ENCODE measurements at regions not wholly inside any gene's neighbourhood (a gene's known extent, or its start where the extent isn't known, plus 50 kb on each side); places are given as distances from the start of the nearest gene placed in this dataset.

DNA sequence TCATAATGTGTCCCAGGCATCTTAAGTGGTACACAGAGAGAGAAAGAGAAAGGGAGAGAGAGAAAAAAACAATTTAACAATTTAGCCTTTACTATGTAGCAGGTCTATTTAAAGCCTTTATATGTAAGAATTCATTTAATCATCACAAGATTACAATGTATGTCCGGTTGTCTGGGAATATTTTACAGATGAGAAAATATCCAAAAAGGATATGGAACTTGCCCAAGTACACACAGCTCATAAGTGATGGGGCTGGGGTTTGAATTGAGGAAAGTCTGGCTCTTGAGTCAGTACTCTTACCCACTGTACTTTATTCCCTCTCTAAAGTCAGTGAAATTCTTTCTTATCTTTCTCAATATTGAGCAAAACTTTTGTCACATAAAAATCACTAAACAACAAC is 104.6 kb downstream of the LYPLAL1 start:
- no peak for DNase-seq (ENCODE audit: extremely low read depth, low read depth)
- H3K4me3 ChIP-seq (replicated peaks; ENCODE audit: low read depth, low read length), result no peak overlapping the region
- TF ChIP-seq, protein P1, sequence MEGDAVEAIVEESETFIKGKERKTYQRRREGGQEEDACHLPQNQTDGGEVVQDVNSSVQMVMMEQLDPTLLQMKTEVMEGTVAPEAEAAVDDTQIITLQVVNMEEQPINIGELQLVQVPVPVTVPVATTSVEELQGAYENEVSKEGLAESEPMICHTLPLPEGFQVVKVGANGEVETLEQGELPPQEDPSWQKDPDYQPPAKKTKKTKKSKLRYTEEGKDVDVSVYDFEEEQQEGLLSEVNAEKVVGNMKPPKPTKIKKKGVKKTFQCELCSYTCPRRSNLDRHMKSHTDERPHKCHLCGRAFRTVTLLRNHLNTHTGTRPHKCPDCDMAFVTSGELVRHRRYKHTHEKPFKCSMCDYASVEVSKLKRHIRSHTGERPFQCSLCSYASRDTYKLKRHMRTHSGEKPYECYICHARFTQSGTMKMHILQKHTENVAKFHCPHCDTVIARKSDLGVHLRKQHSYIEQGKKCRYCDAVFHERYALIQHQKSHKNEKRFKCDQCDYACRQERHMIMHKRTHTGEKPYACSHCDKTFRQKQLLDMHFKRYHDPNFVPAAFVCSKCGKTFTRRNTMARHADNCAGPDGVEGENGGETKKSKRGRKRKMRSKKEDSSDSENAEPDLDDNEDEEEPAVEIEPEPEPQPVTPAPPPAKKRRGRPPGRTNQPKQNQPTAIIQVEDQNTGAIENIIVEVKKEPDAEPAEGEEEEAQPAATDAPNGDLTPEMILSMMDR (IDR thresholded peaks at IDR 0.05; ENCODE audit: low read depth, low read length, missing control alignments), result no peak

DNA sequence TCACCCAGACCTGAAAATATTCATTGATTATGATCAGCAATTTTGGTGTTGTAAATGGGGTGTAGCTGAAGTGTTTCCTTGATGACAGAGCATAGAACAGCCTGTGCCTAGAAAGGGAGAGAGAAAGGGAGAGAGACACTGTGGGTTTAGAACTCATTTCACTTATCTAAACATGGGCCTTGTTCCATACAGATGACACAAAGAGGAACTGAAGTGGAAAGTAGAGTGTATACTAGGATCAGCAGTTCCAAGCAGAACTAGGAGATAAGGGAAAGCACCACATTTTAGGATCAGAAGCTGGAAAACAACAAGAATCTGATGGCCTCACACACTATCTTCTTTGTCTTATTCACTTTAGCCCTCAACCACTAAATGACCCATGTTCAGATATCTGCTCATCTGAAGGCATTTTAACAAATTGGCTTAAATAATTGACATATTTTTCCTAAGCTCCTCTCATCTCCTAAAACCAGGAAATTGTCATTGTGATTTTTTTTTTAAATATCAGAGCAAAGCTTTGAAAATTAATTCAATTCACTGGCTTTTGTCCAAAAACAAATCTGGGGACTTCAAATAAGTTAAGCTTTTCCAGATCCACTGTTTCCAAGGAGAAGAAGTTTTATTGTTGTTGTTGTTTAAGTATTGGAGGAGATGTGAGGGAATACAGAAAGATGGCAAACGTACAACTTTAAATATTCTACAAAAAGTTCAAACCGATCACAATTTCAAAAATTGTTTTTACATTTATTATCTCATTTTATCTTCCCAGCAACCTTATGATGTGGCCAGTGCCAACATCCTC is 103.8 kb downstream of the LYPLAL1 start:
- no peak overlapping the region for H3K4me3 ChIP-seq (replicated peaks; ENCODE audit: low read depth, low read length)
- DNase-seq (ENCODE audit: extremely low read depth, low read depth), result no peak
- TF ChIP-seq, protein P1 (IDR thresholded peaks at IDR 0.05; ENCODE audit: low read depth, low read length, missing control alignments), result no peak

DNA sequence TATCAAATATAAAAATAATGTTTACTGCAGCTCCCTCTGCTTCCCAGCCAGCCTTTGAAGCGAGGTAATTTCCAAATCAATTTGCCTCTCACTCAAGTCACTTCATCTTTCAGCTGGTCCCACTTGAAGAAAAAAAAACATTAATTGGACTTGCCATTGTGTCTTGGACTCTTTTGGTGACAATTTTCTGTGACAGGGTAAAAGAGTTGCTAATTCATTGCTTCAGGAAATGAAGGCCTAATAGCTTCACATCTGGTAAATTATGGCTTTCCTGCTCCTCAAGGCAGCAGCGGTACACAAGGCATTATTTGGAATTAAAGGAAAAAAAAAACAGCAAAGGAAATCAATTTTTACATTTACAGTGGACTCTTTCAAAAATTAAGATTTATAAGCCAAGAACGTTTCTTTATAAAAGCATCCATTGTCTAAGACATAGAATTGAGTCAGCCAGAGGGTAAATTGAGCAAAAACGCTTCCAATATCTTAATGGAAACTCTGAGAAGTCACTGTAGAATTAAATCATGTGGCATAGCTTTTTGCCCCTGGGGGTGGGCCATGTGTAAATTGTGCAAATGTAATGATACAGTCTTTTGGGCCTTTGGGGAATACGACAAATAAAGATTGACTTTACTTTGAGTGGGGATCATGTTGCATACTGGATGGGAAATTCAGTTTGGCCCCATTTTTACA is 102.5 kb downstream of the LYPLAL1 start:
- DNase-seq (ENCODE audit: extremely low read depth, low read depth), result no peak
- no peak overlapping the region for H3K4me3 ChIP-seq (replicated peaks; ENCODE audit: low read depth, low read length)
- TF ChIP-seq, protein P1 (IDR thresholded peaks at IDR 0.05; ENCODE audit: low read depth, low read length, missing control alignments), result no peak

DNA sequence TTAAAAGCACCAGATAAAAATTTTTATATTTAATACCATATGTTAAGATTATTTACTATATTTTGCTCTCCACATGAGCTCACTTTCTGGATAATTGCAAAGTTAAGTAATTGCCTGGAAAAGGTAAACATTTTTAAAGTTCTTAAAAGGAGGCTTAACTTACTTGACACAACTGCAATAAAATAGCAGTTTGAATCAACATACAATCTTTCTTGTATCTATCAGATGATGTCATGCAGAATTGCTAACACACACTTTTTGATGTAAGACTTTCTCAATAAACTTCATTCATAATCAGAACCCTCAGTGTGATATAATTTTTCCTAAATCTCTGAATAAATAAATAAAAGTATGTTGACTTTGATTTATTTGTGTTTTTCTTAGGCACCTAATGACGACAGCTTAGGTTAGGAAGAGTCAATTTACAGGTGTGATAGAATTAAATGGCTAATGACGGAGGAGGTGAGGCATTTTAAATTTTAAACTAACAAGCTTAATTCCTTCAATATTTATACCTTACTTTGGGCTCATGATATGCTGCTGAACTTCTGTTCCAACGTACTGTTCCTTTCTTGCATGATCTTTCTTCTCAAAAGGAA is 99.5 kb downstream of the LYPLAL1 start:
- TF ChIP-seq, protein P1 (IDR thresholded peaks at IDR 0.05; ENCODE audit: low read depth, low read length, missing control alignments), result no peak
- no peak overlapping the region for H3K4me3 ChIP-seq (replicated peaks; ENCODE audit: low read depth, low read length)
- no peak for DNase-seq (ENCODE audit: extremely low read depth, low read depth)

DNA sequence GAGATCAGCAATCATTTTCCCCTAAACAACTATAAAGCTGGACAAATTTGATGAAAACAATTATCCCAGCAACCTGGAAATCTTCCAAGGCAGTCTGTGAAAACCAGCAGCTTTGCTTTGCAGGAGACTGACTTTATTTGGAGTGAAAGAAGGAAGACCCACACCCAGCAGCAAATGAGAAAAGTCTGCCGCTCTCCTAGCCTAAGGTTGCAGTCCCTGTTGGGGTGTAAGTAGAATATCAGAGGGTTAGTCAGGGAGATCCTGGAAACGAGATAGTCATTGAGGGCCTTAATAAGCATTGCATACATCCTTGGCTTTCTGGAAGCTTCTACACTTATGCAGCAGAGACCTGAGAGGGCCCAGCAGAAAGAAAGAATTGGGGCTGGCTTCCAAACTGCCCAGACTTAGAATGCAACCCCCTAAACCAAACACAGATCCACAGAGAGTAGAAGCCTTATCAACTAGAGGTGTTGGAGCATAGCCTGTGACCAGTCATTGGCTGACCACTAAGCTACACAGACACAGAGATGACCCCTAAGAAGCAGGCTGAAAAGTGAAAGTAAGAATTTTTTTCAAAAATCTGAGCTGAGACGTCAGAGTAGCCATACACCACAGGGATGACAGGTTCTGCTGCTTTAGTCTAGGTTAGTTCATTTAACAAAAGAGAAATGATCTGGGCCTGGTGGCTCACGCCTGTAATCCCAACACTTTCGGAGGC is 98.3 kb downstream of the LYPLAL1 start:
- no peak overlapping the region for H3K4me3 ChIP-seq (replicated peaks; ENCODE audit: low read depth, low read length)
- TF ChIP-seq, protein P1 (IDR thresholded peaks at IDR 0.05; ENCODE audit: low read depth, low read length, missing control alignments), result no peak
- no peak for DNase-seq (ENCODE audit: extremely low read depth, low read depth)

DNA sequence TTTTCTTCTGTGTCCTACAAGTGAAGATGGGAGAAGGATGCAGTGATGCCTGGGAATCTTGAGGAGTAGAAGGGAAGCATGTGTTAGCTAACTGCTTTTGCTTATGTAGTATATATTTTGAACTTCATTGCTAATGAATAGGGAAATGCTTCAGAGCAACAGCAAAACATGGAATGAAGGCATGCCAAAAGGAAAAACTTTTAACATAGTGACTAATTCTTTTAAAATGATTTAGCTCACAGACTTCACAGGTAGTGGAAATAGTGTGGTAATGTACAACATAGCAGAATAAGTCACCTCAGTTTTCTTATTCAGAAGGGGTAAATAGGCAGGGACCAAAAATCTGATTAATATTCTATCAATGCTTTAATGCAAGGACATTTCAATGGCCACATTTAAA is 95.5 kb downstream of the LYPLAL1 start:
- DNase-seq (ENCODE audit: extremely low read depth, low read depth), result no peak
- no peak overlapping the region for H3K4me3 ChIP-seq (replicated peaks; ENCODE audit: low read depth, low read length)
- TF ChIP-seq, protein P1 (IDR thresholded peaks at IDR 0.05; ENCODE audit: low read depth, low read length, missing control alignments), result no peak
